ENCODE measurements at regions not wholly inside any gene's neighbourhood (a gene's known extent, or its start where the extent isn't known, plus 50 kb on each side); places are given as distances from the start of the nearest gene placed in this dataset.

GRCh38 chr11:116607027-116607426 lies 165.8 kb downstream of the BUD13 start:
- no peaks in the 10 kb centered on the region for H3K4me1 ChIP-seq
- intact Hi-C loops (cut with DNase I): no loop called here

GRCh38 chr11:116605543-116606459 lies 167.0 kb downstream of the BUD13 start:
- no peaks in the 10 kb centered on the region for H3K36me3 ChIP-seq (replicated peaks in 1 of 2; ENCODE audit: insufficient read depth in 1 of 2, low read depth in 2 of 2)
- ATAC-seq (no peak), DNase-seq (peak in 3 of 4 donors; percentile 7 to 54 (median 29))
- H3K27ac ChIP-seq: no peak overlapping the region
- H3K9me3 ChIP-seq: no peaks in the 10 kb centered on the region
- intact Hi-C loops (cut with DNase I): no loop called here
- H3K4me1 ChIP-seq: no peaks in the 10 kb centered on the region
- no peaks in the 10 kb centered on the region for H3K27me3 ChIP-seq
- 27% methylated on average over 6 of the region's 6 CpGs for WGBS, 2 donors
- TF ChIP-seq POLR2A (IDR thresholded peaks at IDR 0.05): no peak
- TF ChIP-seq, protein P1, sequence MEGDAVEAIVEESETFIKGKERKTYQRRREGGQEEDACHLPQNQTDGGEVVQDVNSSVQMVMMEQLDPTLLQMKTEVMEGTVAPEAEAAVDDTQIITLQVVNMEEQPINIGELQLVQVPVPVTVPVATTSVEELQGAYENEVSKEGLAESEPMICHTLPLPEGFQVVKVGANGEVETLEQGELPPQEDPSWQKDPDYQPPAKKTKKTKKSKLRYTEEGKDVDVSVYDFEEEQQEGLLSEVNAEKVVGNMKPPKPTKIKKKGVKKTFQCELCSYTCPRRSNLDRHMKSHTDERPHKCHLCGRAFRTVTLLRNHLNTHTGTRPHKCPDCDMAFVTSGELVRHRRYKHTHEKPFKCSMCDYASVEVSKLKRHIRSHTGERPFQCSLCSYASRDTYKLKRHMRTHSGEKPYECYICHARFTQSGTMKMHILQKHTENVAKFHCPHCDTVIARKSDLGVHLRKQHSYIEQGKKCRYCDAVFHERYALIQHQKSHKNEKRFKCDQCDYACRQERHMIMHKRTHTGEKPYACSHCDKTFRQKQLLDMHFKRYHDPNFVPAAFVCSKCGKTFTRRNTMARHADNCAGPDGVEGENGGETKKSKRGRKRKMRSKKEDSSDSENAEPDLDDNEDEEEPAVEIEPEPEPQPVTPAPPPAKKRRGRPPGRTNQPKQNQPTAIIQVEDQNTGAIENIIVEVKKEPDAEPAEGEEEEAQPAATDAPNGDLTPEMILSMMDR (IDR thresholded peaks at IDR 0.05): peak in 2 of 7 experiments; percentile 11 to 17
- no peak overlapping the region for H3K4me3 ChIP-seq

More at GRCh38 chr11:116607027-116607426, 165.8 kb downstream of the BUD13 start:
- no peaks in the 10 kb centered on the region for H3K9me3 ChIP-seq
- TF ChIP-seq, protein P1 (IDR thresholded peaks at IDR 0.05): no peak
- no peak for TF ChIP-seq POLR2A (IDR thresholded peaks at IDR 0.05)
- H3K4me3 ChIP-seq: no peak overlapping the region
- H3K27me3 ChIP-seq: peaks cover 0 to 4% of the 10 kb centered on the region in 2 donors
- H3K36me3 ChIP-seq (replicated peaks in 1 of 2; ENCODE audit: insufficient read depth in 1 of 2, low read depth in 2 of 2): no peaks in the 10 kb centered on the region
- no peak overlapping the region for H3K27ac ChIP-seq
- DNase-seq: no peak
- no peak for ATAC-seq

DNA sequence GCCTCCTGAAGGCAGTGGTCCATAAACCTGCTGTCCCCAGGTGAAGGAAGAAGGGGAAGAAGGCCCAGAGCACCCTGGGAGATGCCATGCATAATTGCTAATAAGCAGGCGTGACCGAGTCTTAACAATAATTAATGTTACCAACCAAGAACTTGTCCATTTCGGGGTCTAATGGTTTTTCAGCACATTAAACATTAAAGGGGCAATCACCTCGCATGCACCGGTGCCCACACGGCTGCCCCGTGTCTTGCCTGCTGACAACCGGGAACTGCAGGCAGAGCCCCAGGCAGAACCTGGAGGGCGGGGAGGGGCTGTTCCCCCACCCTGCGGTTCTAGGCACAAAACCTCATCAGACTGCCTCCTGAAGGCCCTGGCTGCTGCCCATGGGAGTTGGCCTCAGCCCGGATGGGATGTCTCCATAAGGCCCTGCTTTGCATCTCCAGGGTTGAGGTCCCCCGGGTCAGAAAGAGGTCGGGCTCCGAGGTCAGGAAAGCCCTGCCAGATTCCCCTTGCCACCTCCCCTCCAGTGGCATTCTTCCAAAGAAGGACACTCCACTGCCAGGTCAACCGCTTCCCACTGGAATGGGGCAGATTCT lies 169.0 kb downstream of the BUD13 start:
- ATAC-seq (no peak), DNase-seq (no peak)
- H3K27ac ChIP-seq: no peak overlapping the region
- intact Hi-C loops (cut with DNase I): no loop called here
- WGBS, 2 donors: 69 to 77% methylated on average over 10 to 15 of the region's 15 CpGs
- H3K4me3 ChIP-seq: no peak overlapping the region
- TF ChIP-seq POLR2A (IDR thresholded peaks at IDR 0.05): no peak
- TF ChIP-seq, protein P1 (IDR thresholded peaks at IDR 0.05): no peak
- no peaks in the 10 kb centered on the region for H3K36me3 ChIP-seq (replicated peaks in 1 of 2; ENCODE audit: insufficient read depth in 1 of 2, low read depth in 2 of 2)
- H3K9me3 ChIP-seq: no peaks in the 10 kb centered on the region
- no peaks in the 10 kb centered on the region for H3K4me1 ChIP-seq
- H3K27me3 ChIP-seq: no peaks in the 10 kb centered on the region

- intact Hi-C loops (cut with DNase I): no loop called here
- Histone ChIP-seq H3K4me1 (no peaks in the 10 kb centered on the region), H3K4me3 (no peak overlapping the region), H3K9me3 (no peaks in the 10 kb centered on the region), H3K36me3 (replicated peaks in 1 of 2; ENCODE audit: insufficient read depth in 1 of 2, low read depth in 2 of 2) (no peaks in the 10 kb centered on the region), H3K27me3 (no peaks in the 10 kb centered on the region), H3K27ac (no peak overlapping the region)
- 41 to 59% methylated on average over 3 of the region's 3 CpGs for WGBS, 2 donors
- ATAC-seq (no peak), DNase-seq (no peak)
- TF ChIP-seq, protein P1 (IDR thresholded peaks at IDR 0.05): no peak
- no peak for TF ChIP-seq POLR2A (IDR thresholded peaks at IDR 0.05)
Observed at GRCh38 chr11:116602637-116602942, 170.2 kb downstream of the BUD13 start.
